GM19239 (cell line): ENCODE measurements at regions not wholly inside any gene's neighbourhood (a gene's known extent, or its start where the extent isn't known, plus 50 kb on each side); places are given as distances from the start of the nearest gene placed in this dataset.
"Not testable (repeated sequence)": the region's sequence is repeated elsewhere in the genome, so short reads cannot be mapped to it uniquely, and the experiment has no call there.

ENCODE experiments used
- DNase-seq: peaks from one replicate; pipeline ENCODE4 v3.0.0; 2011; ENCODE audit warnings: low spot score; ENCODE audit not compliant: insufficient read length
- FAIRE-seq: peaks from 2 replicates; lab custom pipeline; 2011; peaks lifted over from hg19 to GRCh38; lab: Jason Lieb, UNC

- DNase-seq, FAIRE-seq: not testable (repeated sequence)
These were observed 364.6 kb upstream of the PIK3R1 start for GRCh38 chr5:67850906-67851305.

GRCh38 chr5:67844924-67845323 lies 370.6 kb upstream of the PIK3R1 start:
- FAIRE-seq (no peak), DNase-seq (no peak)

- no peak for DNase-seq
- FAIRE-seq = no peak
These were observed 372.8 kb upstream of the PIK3R1 start for GRCh38 chr5:67842806-67843205.

GRCh38 chr5:67837225-67837624 lies 378.3 kb upstream of the PIK3R1 start:
- FAIRE-seq, DNase-seq: not testable (repeated sequence)

- not testable (repeated sequence) for DNase-seq, FAIRE-seq
These were observed 379.1 kb upstream of the PIK3R1 start for GRCh38 chr5:67836496-67836895.

- DNase-seq = no peak
- FAIRE-seq = no peak
These were observed 384.5 kb upstream of the PIK3R1 start for GRCh38 chr5:67831048-67831447.

GRCh38 chr5:67827541-67827940 lies 388.0 kb upstream of the PIK3R1 start:
- FAIRE-seq (no peak), DNase-seq (no peak)

- FAIRE-seq (no peak), DNase-seq (no peak)
These were observed 390.7 kb upstream of the PIK3R1 start for GRCh38 chr5:67824852-67825251.

GRCh38 chr5:67817652-67818051 lies 397.9 kb upstream of the PIK3R1 start:
- DNase-seq (no peak), FAIRE-seq (no peak)

- no peak for FAIRE-seq
- DNase-seq = no peak
These were observed 399.1 kb upstream of the PIK3R1 start for GRCh38 chr5:67816456-67816855.

- FAIRE-seq (no peak), DNase-seq (no peak)
These were observed 399.8 kb upstream of the PIK3R1 start for GRCh38 chr5:67815455-67816391.

- DNase-seq (no peak), FAIRE-seq (no peak)
These were observed 400.8 kb upstream of the PIK3R1 start for GRCh38 chr5:67814569-67815311.

- DNase-seq (no peak), FAIRE-seq (no peak)
These were observed 401.5 kb upstream of the PIK3R1 start for GRCh38 chr5:67813877-67814539.

- FAIRE-seq = no peak
- DNase-seq = no peak
These were observed 406.0 kb upstream of the PIK3R1 start for GRCh38 chr5:67809589-67809988.

GRCh38 chr5:67808340-67808739 lies 407.2 kb upstream of the PIK3R1 start:
- no peak for DNase-seq

GRCh38 chr5:67807439-67807888 lies 408.1 kb upstream of the PIK3R1 start:
- no peak for DNase-seq
- FAIRE-seq = peak; percentile 21

More at GRCh38 chr5:67808340-67808739, 407.2 kb upstream of the PIK3R1 start:
- FAIRE-seq = peak; percentile 11

GRCh38 chr5:67806654-67807438 lies 408.7 kb upstream of the PIK3R1 start:
- no peak for FAIRE-seq
- no peak for DNase-seq

- no peak for FAIRE-seq
- DNase-seq = no peak
These were observed 409.7 kb upstream of the PIK3R1 start for GRCh38 chr5:67805666-67806348.

- FAIRE-seq (no peak), DNase-seq (no peak)
These were observed 412.8 kb upstream of the PIK3R1 start for GRCh38 chr5:67802766-67803165.
